ENCODE measurements at regions not wholly inside any gene's neighbourhood (a gene's known extent, or its start where the extent isn't known, plus 50 kb on each side); places are given as distances from the start of the nearest gene placed in this dataset.

DNA sequence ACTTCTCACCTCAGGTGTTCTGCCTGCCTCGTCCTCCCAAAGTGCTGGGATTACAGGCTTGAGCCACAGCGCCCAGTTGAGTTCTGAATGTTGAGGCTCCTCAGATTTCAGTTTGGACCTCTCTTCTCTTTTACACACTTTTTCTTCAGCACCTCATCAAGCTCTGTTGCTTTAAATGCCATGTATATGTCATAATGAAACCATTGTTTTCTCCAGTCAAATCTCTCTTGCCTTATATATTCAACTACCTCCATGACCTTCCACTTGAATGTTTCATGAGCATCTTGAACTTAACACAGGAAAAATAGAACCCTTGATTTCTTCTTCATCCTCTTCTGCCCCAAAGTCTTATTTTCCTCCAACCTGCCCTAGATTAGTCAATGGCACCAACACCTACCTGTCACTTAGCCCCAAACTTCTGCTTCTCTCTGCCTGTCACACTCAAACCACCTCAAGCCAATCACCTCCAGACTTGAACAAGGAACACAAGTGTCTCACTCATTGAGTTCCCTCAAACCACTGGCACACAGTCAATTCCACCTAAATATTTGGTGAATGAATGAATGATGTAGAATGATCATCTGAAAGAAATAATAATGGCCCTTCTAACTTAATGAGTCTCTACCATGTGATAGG lies 161.0 kb upstream of the SGK1 start:
- TF ChIP-seq, protein P1, sequence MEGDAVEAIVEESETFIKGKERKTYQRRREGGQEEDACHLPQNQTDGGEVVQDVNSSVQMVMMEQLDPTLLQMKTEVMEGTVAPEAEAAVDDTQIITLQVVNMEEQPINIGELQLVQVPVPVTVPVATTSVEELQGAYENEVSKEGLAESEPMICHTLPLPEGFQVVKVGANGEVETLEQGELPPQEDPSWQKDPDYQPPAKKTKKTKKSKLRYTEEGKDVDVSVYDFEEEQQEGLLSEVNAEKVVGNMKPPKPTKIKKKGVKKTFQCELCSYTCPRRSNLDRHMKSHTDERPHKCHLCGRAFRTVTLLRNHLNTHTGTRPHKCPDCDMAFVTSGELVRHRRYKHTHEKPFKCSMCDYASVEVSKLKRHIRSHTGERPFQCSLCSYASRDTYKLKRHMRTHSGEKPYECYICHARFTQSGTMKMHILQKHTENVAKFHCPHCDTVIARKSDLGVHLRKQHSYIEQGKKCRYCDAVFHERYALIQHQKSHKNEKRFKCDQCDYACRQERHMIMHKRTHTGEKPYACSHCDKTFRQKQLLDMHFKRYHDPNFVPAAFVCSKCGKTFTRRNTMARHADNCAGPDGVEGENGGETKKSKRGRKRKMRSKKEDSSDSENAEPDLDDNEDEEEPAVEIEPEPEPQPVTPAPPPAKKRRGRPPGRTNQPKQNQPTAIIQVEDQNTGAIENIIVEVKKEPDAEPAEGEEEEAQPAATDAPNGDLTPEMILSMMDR (IDR thresholded peaks at IDR 0.05), result no peak
- TF ChIP-seq POLR2A (IDR thresholded peaks at IDR 0.05), result no peak

All from right lobe of liver (tissue), 4 donors.